HK-2 (cell line): ENCODE measurements at regions not wholly inside any gene's neighbourhood (a gene's known extent, or its start where the extent isn't known, plus 50 kb on each side); places are given as distances from the start of the nearest gene placed in this dataset.
"Not testable (repeated sequence)": the region's sequence is repeated elsewhere in the genome, so short reads cannot be mapped to it uniquely, and the experiment has no call there.

Experiments
- DNase-seq: peaks from one replicate; pipeline ENCODE4 v3.0.0-alpha.2; 2018; ENCODE audit not compliant: unreplicated experiment

- no peak for DNase-seq
Measured at GRCh38 chr7:133132906-133133305, 51.0 kb upstream of the CHCHD3 start.

GRCh38 chr7:133134810-133135209, 52.9 kb upstream of the CHCHD3 start:
- DNase-seq = no peak

GRCh38 chr7:133135451-133135850, 53.6 kb upstream of the CHCHD3 start:
- no peak for DNase-seq

GRCh38 chr7:133139350-133139749, 57.5 kb upstream of the CHCHD3 start:
- peak; percentile 16 for DNase-seq

GRCh38 chr7:133139801-133140200, 57.9 kb upstream of the CHCHD3 start:
- DNase-seq = no peak

GRCh38 chr7:133140994-133141595, 59.2 kb upstream of the CHCHD3 start:
- no peak for DNase-seq

- DNase-seq = no peak
Measured at GRCh38 chr7:133150760-133151159, 68.9 kb upstream of the CHCHD3 start.

- no peak for DNase-seq
Measured at GRCh38 chr7:133152875-133153274, 71.0 kb upstream of the CHCHD3 start.

- no peak for DNase-seq
Measured at GRCh38 chr7:133155146-133155545, 73.3 kb upstream of the CHCHD3 start.

GRCh38 chr7:133155642-133156041, 73.8 kb upstream of the CHCHD3 start:
- DNase-seq = no peak

- no peak for DNase-seq
Measured at GRCh38 chr7:133157045-133157444, 75.2 kb upstream of the CHCHD3 start.

- no peak for DNase-seq
Measured at GRCh38 chr7:133164498-133164897, 82.6 kb upstream of the CHCHD3 start.

GRCh38 chr7:133165001-133165400, 83.1 kb upstream of the CHCHD3 start:
- no peak for DNase-seq

GRCh38 chr7:133165529-133165928, 83.6 kb upstream of the CHCHD3 start:
- DNase-seq = no peak

GRCh38 chr7:133167300-133167699, 85.4 kb upstream of the CHCHD3 start:
- no peak for DNase-seq

GRCh38 chr7:133169167-133169822, 83.6 kb upstream of the EXOC4 start:
- DNase-seq = not testable (repeated sequence)

GRCh38 chr7:133177476-133177875, 75.4 kb upstream of the EXOC4 start:
- DNase-seq = not testable (repeated sequence)

- no peak for DNase-seq
Measured at GRCh38 chr7:133180717-133181116, 72.2 kb upstream of the EXOC4 start.

- no peak for DNase-seq
Measured at GRCh38 chr7:133183042-133183794, 69.7 kb upstream of the EXOC4 start.

- DNase-seq = no peak
Measured at GRCh38 chr7:133183969-133184368, 68.9 kb upstream of the EXOC4 start.

GRCh38 chr7:133185512-133185911, 67.4 kb upstream of the EXOC4 start:
- no peak for DNase-seq

GRCh38 chr7:133186060-133186459, 66.8 kb upstream of the EXOC4 start:
- no peak for DNase-seq

GRCh38 chr7:133190172-133190528, 62.7 kb upstream of the EXOC4 start:
- DNase-seq = no peak
